ENCODE measurements at regions not wholly inside any gene's neighbourhood (a gene's known extent, or its start where the extent isn't known, plus 50 kb on each side); places are given as distances from the start of the nearest gene placed in this dataset.

DNA sequence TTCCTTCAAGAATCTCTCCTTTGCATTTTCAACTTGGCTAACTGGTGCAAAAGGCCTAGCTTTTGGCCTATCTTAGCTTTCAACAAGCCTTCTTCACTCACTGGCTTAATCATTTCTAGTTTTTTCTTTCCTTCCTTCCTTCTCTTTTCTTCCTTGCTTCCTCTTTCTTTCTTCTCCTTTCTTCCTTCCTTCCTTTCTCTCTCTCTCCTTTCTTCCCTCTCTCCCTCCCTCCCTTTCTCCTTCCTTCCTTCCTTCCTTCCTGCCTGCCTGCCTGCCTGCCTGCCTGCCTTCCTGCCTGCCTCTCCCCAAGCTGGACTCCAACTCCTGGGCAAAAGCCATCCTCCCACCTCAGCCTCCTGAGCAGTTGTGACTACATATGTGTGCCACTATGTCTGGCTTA is 176.2 kb upstream of the APCDD1 start:
- TF ChIP-seq, protein P1, sequence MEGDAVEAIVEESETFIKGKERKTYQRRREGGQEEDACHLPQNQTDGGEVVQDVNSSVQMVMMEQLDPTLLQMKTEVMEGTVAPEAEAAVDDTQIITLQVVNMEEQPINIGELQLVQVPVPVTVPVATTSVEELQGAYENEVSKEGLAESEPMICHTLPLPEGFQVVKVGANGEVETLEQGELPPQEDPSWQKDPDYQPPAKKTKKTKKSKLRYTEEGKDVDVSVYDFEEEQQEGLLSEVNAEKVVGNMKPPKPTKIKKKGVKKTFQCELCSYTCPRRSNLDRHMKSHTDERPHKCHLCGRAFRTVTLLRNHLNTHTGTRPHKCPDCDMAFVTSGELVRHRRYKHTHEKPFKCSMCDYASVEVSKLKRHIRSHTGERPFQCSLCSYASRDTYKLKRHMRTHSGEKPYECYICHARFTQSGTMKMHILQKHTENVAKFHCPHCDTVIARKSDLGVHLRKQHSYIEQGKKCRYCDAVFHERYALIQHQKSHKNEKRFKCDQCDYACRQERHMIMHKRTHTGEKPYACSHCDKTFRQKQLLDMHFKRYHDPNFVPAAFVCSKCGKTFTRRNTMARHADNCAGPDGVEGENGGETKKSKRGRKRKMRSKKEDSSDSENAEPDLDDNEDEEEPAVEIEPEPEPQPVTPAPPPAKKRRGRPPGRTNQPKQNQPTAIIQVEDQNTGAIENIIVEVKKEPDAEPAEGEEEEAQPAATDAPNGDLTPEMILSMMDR (IDR thresholded peaks at IDR 0.05; ENCODE audit: partially characterized antibody, unreplicated experiment), result no peak
- peaks cover 12% of the 10 kb centered on the region for H3K4me1 Mint-ChIP-seq (ENCODE audit: low read depth, unreplicated experiment)
- H3K27me3 Mint-ChIP-seq (ENCODE audit: unreplicated experiment), result no peaks in the 10 kb centered on the region

DNA sequence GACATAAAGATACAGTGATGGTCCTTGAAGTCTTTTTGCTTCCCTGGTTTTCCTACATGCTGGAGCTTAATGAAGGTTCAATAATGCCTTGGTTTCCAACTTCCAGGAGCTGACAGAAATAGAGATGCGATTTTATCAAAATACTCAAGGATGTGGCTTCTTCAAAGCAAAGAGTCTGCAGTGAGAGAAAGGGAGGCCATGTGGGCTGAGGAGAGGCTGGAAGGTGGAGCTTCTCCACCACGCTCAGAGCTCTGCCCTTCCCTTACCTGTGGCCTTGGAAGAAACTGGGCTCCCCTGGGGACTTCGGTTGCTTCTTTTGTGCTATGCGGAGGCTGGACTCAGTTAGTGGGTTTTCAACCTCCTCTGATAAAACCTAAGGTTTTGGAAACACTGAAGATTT is 175.0 kb upstream of the APCDD1 start:
- no peak overlapping the region for H3K4me3 Mint-ChIP-seq (ENCODE audit: unreplicated experiment)
- TF ChIP-seq, protein P1 (IDR thresholded peaks at IDR 0.05; ENCODE audit: partially characterized antibody, unreplicated experiment), result no peak
- H3K27me3 Mint-ChIP-seq (ENCODE audit: unreplicated experiment), result no peaks in the 10 kb centered on the region

More for the DNA sequence above, 176.2 kb upstream of the APCDD1 start:
- Mint-ChIP-seq H3K9me3 (ENCODE audit: unreplicated experiment) (peaks cover 2% of the 10 kb centered on the region), H3K4me3 (ENCODE audit: unreplicated experiment) (no peak overlapping the region), H3K27ac (ENCODE audit: unreplicated experiment) (no peak overlapping the region), H3K36me3 (ENCODE audit: unreplicated experiment) (no peaks in the 10 kb centered on the region)
- DNase-seq, result no peak

DNA sequence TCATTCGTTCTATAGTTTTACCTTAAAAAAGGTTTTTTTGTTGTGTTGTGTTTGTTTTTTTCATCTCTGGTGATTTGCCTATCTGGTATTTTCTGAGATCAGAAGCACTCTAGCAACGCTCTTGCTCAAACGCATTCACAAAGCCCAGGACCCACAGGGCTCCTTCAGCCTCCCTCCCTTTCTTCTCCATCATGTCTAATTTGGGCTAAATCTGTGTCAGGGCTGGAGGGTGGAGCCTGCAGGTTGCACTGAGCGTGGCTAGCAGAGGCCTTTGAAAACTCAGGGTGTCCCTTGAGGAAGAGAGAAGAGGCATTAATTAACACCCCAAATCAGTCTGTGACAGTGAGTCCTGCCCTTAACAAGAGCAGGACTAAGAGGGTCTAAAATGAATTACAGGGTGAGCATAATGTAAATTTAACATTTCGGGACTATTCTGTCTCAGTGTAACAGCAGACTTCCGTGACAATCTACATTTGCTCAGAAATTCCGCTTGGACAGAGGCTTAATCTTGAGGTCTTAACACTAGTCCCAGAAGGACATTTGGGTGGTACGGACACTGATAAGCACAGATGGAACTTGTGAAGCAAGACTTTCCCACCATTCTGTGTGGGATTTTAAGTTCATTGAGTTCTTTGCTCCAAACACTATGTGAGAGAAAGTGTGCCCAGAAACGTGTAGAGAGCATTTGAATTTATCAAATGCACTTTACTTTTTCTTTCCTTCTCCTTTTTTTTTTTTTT is 174.4 kb upstream of the APCDD1 start:
- TF ChIP-seq, protein P1 (IDR thresholded peaks at IDR 0.05; ENCODE audit: partially characterized antibody, unreplicated experiment), result no peak
- no peak overlapping the region for H3K4me3 Mint-ChIP-seq (ENCODE audit: unreplicated experiment)
- H3K4me1 Mint-ChIP-seq (ENCODE audit: low read depth, unreplicated experiment), result peaks cover 16% of the 10 kb centered on the region
- no peak for DNase-seq
- H3K27ac Mint-ChIP-seq (ENCODE audit: unreplicated experiment), result no peak overlapping the region
- no peaks in the 10 kb centered on the region for H3K36me3 Mint-ChIP-seq (ENCODE audit: unreplicated experiment)
- no peaks in the 10 kb centered on the region for H3K9me3 Mint-ChIP-seq (ENCODE audit: unreplicated experiment)
- no peaks in the 10 kb centered on the region for H3K27me3 Mint-ChIP-seq (ENCODE audit: unreplicated experiment)

More for the DNA sequence above, 175.0 kb upstream of the APCDD1 start:
- Mint-ChIP-seq H3K9me3 (ENCODE audit: unreplicated experiment) (peaks cover 2% of the 10 kb centered on the region), H3K27ac (ENCODE audit: unreplicated experiment) (no peak overlapping the region), H3K4me1 (ENCODE audit: low read depth, unreplicated experiment) (peaks cover 12% of the 10 kb centered on the region), H3K36me3 (ENCODE audit: unreplicated experiment) (no peaks in the 10 kb centered on the region)
- DNase-seq, result no peak

DNA sequence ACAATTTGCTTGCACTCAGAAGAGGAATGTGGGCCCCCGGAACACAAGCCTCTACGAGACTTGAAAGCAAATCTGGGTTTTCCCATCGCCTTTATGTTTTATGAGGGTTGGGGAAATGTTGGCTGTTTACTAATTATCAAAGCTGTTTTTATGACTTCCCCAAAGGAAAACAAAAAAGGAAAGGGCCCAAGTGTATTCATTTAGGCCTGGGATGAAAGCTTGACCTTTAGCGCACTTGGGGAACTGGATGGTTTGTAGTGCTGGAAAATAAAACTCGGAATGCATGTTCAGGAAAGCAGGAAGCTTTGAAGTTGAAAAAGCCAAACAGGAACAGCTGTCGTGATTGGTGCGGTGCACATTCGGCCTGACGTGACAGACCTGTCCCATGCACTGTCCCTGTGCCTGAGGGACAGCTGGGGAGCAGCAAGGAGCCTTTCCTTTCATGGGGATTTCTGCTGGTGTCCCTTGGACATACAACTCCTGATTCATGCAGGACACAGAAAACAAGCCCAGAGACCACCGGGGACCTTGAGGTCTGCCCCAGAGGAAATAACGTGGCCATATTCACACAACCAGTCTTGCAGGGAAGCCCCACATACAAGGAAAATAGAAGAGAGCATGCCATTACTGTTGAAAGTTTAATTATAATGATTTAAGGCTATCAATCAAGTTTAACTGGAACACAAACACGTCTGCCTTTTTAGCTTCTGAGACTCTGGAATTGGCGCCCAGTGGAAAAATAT is 169.7 kb upstream of the APCDD1 start:
- Mint-ChIP-seq H3K4me3 (ENCODE audit: unreplicated experiment) (no peak overlapping the region), H3K4me1 (ENCODE audit: low read depth, unreplicated experiment) (peaks cover 24% of the 10 kb centered on the region), H3K27ac (ENCODE audit: unreplicated experiment) (no peak overlapping the region), H3K9me3 (ENCODE audit: unreplicated experiment) (peaks cover 6% of the 10 kb centered on the region), H3K36me3 (ENCODE audit: unreplicated experiment) (peaks cover 10% of the 10 kb centered on the region), H3K27me3 (ENCODE audit: unreplicated experiment) (peaks cover 3% of the 10 kb centered on the region)
- no peak for DNase-seq
- TF ChIP-seq, protein P1 (IDR thresholded peaks at IDR 0.05; ENCODE audit: partially characterized antibody, unreplicated experiment), result no peak

DNA sequence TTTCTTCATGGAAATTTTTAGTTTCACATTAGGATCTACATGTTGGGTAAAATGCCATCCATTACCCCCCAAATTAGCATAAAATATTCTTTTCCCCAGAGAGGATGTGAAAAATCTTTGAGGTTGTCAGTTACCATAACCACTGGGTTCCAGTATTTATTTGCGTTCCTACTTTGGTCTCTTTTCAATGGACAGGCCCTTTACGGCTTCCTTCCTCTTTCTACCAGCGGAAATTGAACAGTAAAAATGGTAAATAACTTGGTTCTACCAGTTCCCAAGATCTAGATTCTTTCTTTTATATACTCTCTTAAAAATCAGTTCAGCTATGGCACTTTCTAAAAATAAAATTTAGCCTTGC is 169.2 kb upstream of the APCDD1 start:
- Mint-ChIP-seq H3K4me1 (ENCODE audit: low read depth, unreplicated experiment) (peaks cover 19% of the 10 kb centered on the region), H3K36me3 (ENCODE audit: unreplicated experiment) (peaks cover 10% of the 10 kb centered on the region), H3K4me3 (ENCODE audit: unreplicated experiment) (no peak overlapping the region), H3K27me3 (ENCODE audit: unreplicated experiment) (peaks cover 3% of the 10 kb centered on the region), H3K9me3 (ENCODE audit: unreplicated experiment) (peaks cover 6% of the 10 kb centered on the region), H3K27ac (ENCODE audit: unreplicated experiment) (no peak overlapping the region)
- TF ChIP-seq, protein P1 (IDR thresholded peaks at IDR 0.05; ENCODE audit: partially characterized antibody, unreplicated experiment), result no peak
- DNase-seq, result no peak

Data from glutamatergic neuron (in vitro differentiated cells).